GM03348 (cell line): ENCODE measurements at regions not wholly inside any gene's neighbourhood (a gene's known extent, or its start where the extent isn't known, plus 50 kb on each side); places are given as distances from the start of the nearest gene placed in this dataset.
"Not testable (repeated sequence)": the region's sequence is repeated elsewhere in the genome, so short reads cannot be mapped to it uniquely, and the experiment has no call there.

Source experiments
- DNase-seq: peaks from one replicate; pipeline ENCODE4 v3.0.0; 2012; ENCODE audit warnings: low spot score

DNA sequence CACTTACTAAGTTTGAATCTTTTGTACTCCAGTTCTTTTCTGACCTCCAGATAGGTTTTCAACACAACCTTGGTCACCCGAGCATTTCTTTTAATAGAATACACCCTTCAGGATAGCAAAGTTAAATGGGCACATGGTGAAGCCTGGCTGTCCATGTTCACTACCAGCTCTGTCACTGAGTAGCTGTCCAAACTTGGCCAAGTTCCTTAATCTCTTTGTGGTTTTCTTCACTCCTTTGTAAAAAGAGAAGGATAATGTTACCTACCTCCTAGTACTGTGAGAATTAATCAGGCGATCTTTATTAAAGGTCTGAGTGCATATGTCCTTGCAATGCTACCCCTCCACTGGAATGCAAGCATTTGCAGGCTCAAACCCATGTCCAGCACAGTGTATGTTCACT, 128.1 kb upstream of the PTPRZ1 start:
- no peak for DNase-seq

DNA sequence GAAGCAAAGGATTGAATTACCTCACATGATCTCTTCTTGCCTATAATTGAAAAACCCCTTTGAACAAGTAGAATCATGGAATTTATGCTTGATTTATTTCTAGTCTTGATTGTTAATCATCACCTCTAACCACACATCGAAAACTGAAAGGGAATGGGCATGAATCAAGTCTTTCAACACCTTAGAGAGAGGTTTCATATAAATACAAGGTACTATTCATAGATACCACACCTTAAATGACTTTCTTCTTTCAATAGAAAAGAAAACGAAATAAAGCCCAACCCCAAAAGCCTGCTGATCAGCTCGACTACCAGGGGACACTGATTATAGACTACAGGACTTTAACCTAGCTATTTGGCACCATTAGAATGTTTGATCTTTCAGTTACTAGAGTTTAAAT, 128.6 kb upstream of the PTPRZ1 start:
- DNase-seq, result no peak

DNA sequence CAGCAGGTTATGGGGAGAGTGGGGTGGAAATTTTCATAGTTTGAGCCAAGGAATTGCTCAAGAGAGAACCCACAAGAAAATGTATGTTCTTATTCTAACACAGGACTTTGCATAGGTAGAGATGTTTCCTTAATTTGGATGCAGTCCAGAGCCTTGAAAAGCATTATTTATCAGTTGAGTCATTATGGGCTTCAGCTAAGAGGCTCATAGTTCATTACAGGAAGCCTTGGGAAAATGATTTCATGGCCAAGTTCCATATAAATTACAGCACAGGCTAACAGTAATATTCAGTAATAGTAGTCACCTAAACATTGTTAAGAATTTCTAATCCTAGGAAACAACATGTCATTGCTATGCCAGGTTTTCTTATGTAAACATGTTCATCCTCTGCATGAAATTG, 131.1 kb upstream of the PTPRZ1 start:
- no peak for DNase-seq

DNA sequence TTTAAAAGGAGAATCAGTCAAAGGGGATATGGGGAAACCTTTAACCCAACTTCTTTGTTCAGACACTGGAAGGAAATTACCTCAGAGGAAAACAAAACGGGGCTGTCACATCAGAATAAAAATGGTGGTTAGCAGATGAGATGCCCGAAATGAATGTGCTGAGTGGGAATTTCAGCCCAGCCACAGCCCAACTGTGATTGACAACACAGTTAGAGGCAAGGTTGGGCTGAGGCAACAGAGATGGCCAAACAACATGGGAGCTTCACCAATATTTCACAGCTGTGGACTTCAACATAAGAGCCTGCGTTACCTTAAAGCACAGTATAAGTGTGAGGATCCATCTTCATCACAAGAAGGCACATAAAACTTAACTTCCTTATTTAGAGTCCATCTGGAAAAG, 133.5 kb upstream of the PTPRZ1 start:
- no peak for DNase-seq

DNA sequence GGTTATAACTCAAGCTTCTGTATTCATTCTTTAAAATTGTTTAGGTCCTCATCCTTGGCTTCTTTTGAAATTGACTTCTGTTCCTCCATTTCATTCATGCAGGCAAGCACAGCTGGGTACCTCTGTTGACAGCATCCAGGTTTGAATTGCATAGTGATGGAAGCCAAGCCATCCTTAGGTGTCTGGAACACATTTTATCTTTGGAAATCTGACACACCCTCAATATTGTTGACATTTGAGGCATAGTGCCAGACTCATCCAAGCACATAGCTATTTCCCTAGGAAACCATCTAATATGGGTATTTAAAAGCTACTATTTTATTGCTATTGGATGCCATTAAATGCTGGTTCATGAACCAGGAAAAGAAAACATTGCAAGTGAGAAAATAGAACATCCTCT, 142.1 kb upstream of the PTPRZ1 start:
- DNase-seq, result no peak

DNA sequence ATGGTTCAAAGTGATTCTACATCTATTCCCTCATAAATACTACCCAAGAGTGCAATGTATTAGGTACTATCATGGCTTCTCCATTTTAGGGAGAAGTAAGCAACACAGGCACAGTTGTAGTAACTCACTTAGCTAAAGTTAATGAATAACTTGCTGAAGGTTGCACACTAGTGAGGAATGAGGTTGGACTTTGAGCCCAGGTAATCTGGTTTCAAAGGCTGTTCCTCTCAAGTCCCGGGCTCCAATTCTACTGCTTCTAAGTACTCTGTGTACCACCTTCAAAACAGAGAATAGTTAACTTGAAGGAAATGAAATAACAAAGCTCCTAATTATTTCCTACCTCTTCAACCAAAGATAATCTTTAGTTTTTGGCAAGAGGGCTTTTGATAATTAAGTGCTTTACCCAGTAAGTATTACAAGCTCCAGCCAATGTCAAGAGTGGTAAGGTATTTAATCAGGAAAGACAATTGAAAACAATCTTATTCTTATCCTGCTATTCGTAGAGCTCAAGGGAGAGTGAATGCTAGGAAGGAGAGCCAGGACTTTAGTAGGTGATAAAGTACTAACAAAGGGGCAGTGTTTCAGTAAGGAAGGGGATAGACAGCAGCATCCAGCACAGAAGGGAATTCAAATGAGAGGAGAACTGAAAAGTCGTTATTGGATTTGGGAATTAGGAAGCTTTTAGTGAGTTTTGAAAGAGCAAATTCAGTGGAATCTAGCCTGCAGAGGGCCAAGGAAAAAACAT, 158.2 kb upstream of the PTPRZ1 start:
- DNase-seq, result no peak

DNA sequence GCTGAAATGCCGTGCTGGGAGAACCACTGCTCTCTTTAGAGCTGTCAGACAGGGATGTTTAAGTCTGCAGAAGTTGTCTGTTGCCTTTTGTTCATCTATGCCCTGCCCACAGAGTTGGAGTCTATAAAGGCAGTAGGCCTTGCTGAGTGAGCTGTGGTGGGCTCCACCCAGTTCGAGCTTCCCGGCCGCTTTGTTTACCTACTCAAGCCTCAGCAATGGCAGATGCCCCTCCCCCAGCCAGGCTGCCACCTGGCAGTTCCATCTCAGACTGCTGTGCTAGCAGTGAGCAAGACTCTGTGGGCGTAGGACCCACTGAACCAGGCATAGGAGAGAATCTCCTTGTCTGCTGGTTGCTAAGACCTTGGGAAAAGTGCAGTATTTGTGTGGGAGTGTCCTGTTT, 160.0 kb upstream of the PTPRZ1 start:
- DNase-seq, result not testable (repeated sequence)

DNA sequence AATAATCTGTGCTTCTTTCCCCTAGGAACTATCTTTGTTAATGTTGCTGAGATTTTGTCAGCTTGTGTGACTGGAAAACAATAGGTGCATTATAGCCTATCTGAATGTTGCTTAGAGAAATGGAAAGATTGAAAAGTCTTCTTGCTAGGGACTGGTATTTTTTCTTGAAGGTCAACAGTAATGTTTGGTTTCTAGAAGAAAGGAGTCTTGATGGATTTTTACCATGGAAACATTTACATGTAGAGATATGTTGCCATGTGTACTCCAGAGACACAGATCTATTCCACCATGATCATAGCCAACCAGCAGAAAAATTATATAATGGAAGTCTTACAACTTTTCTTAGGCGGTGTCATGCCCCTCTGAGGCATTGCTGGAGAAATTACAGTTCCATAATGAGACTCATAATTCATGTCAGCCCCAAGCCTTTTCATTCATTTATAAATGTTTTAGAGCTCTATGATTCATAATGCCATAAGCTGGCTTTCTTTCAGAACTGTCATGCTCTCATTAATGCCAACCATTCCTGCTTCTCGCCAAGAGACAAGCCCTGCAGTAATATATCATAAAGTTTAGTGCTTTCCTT, 175.1 kb upstream of the PTPRZ1 start:
- no peak for DNase-seq

DNA sequence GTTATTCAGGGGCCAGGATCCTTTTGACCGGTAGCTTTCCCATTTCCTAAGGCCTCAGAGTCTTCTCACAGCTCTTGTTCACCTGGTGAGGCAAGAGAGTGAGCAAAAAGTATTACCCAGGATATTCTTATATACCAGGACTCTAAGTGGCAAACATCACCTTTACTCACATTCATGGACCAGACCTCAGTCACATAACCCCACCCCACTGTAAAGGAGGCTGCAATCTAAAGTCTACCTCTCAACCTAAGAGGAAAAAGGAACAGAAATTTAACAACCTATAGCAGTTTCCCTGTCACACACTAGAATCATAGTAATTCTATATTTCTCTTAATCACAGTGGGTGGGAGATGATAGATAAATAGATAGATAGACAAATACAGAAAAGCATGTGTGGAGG, 176.0 kb upstream of the PTPRZ1 start:
- DNase-seq, result no peak

DNA sequence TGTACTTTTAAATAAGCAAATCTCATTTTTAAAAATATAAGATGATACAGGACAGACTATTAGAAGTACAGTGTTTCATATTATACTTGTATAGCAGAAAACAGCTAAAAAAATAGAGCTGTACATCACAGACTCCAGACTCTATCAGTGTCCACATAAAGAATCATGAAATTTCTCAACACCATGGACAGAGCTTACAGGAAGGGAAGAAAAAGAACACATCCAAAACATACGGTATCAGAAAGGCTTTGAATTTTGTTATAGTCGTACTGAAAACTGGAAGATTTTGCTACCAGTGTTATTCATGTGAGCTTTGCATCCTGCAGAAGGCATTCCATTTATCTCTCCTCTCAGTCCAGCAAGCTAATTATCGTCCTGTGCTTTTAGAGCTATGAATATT, 183.2 kb upstream of the PTPRZ1 start:
- DNase-seq, result no peak

DNA sequence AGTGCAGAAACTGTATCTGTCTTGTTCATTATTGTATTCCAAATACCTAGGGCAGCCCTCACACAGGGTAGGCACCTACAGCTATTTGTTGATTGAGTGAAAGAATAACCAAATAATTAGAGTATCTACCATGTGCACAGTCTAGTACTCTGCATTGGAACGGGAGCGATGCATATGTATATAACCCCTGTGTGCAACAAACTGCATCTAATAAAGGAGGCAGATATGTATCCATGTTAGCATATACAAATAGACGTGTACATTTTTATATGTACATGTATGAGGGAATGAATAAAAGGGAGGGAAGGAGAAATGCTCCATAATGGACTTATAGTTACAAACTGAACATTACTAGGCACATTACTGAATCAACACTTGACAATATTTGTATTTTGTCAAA, 191.3 kb upstream of the PTPRZ1 start:
- DNase-seq, result no peak

DNA sequence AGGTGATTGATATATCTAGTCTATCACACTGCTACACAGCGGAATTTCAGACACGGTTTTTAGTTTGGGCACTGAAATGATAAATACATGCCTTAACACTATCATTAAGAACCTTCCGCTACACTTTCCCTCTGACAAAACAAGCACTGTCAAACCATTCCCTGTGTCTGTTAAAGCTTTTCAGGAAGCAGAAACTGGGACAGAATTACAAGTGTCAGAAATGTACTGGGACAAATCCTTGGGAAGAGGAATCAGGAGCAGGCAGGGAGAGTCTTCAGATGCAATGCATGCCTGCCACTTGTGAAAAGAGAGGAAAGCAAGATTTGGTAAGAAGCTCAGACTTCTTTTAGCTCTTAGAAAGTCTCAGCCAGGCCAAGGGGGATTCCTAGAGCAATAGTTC, 196.8 kb upstream of the PTPRZ1 start:
- DNase-seq, result no peak

DNA sequence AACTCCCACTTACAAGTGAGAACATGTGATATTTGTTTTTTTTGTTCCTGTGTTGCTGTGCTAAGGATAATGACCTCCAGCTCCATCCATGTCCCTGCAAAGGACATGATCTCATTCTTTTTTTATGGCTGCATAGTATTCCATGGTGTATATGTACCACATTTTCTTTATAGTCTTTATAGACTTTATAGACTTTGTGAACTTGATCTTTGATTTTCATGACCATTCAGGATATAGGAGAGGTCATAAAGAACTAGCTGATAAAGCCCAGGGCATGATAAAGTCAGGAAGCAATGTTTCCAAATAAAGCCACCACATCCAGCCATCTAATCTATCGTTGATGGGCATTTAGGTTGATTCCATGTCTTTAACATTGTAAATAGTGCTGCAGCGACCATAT, 198.5 kb upstream of the PTPRZ1 start:
- DNase-seq, result not testable (repeated sequence)

DNA sequence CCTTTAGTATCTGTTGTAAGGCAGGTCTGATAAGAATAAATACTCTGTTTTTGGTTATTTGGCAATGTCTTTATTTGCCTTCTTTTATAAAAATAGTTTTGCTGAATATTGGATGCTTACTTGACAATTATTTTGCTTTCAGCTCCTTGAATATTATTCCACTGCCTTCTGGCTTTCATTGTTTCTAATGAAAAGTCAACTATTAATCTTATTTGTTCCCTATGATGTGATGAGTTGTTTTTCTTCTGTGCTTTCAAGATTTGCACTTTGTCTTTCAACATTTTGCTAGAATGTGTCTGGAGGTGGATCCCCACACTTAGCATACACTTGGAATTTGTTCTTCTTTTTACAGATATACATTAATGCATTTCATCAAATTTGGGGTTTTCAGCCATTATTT, 203.8 kb upstream of the PTPRZ1 start:
- no peak for DNase-seq

DNA sequence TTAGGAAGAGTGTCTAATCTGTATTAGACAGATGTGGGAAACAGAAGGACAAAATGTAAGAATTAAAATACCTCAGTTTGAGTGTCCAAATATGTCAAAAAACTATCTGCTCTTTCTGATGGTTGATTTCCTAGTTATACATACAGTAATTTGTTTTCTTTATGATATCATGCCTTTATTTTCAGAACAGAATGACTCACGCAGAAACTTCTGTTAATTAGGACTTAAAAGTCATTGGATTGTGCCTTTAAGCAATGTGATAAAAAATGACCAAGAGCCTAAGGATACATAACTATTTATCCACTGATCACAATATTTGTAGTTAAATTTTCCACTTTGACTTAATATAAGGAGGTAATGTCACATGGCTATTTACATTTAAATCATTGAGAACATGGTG, 206.7 kb upstream of the PTPRZ1 start:
- DNase-seq, result no peak

DNA sequence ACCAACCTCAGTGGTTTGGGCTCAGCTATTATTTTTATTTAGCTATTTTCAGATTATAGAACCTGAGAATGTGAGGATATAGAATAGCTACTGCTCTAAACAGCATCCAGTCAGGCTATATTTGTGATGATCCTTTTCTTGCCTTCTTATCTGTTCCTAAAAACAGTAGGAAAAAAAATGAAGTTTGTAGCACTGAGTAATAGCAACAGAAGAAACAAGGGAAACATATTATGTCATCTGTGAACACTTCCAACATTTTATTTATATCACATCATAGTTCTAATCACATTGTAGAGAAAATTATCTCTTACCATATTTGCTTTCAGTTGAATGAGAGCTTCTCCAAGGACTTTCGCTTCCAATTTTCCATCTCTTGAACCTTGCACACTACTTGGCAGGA, 229.6 kb upstream of the PTPRZ1 start:
- no peak for DNase-seq

DNA sequence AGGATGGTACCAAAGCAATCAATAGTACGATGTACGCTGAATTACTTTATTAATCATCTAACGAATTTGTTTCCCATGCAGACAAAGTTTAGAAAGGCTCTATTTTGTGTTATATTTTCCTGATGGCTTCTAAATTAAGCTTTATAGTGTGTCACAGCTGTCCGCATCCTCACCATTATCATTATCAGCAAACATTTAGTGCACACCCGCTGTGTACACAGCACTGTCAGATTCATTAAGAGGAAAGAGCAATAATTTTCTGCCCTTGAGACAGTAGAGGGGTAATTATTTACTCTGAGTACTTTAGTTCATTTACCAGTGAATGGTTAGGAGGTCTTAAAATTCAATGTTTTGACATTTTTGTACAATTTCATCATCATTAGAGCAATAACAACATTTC, 233.3 kb upstream of the PTPRZ1 start:
- no peak for DNase-seq

DNA sequence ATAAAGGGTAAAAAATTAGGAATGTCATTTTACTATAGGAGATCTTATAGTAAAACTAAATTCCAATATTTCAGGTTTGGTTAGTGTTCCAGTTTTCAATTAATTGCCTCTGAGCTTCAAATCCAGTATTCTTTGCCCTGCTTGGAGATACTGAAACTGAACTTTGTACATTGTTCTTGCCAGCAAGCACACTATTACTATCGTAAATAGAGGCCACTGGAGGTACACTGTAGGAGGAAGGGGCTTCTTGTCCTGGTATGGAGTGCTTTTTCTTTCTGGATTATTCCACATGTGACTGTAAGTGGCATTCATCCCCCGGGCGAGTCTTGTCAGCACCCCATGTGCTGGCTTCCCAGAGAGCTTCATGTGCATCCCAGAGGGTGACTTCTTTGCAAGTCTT, 234.7 kb upstream of the PTPRZ1 start:
- no peak for DNase-seq

DNA sequence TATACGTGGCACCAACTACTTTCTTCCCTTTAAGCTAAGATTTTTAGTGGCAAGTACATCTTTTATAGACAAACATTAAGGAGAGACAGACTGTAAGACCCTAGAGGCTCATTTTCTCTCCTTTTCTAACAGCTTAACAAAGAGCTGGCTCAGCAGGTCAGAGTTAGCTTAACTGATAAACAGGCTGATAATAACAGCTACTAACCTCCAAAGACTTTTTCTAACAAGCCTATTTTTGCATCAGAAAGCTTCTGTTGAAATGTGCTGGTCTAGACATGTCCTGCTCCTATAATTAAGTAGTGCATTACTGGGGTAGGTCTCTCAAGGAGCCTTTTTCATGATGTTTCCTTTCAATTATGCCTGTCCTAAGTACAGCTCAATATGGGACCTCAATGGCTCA, 238.2 kb upstream of the FAM3C start:
- DNase-seq, result no peak

DNA sequence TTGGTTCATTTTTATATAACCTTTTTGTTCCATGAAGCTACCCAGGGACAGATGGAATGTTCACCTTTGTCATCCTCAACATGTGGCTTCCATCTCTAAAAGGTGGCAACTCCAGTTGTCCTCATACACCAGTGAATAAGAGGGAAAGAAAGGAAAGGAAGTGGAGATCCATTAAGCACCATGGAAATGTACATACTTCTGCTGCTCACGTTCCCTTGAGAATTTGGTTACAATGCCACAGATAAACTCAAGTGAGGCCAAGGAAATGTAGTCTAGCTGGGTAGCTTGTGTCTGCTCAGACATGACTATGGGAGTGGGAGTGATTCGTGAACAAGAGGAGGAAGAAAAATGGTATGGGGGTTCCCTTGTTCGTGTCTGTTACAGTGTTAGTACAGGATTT, 237.1 kb upstream of the FAM3C start:
- DNase-seq, result no peak

DNA sequence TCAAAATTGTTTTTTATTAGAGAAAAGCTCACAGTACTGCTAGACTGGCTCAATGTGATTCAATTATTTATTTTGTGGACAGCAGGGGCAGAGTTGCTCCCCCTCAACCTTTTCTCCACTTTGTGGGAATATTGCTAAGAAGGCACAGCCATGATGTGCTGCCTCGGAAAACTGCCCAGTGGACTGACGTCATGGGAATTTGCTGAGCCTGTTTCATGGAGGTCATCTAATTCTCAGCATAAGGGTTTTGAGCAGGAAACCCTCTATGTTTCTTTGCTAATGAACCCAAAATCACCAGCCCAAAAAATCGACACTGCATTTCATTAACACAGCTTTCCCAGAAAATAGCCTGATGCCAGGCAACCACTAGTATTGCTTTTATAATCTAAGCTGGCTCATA, 228.8 kb upstream of the FAM3C start:
- no peak for DNase-seq

DNA sequence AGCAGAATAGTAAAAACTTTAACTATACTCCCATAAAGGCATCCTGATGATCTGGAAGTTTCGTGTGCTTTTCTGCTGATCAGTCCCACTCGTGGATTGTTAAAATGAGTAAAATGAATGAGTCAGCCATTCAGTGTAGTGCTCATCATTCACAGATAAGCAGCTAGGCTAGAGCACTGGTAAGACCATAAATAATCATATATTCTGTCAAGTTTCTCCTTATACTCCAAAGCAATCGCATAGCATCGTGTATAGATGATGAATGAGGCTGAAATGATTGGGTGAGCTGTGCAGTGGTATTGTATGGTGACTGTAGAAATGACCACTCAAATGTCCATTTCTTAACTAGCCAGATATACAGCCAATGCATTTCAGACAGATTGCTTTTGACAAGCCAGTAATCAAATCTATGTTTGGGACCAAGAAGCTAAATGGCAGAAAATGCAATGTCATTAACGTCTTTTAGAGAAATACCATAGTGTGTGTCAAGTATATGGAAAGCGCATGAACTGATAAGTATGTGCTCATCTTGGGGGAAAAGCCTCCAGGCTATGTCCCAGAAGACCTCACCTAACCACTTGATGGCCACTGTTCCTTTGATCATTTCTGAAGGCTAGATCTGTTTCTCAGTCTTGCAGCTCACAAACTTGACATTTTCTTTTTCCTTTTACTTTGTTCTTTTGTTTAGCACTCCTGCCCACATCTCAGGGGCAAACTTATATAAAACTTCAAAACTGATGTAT, 227.2 kb upstream of the FAM3C start:
- no peak for DNase-seq

DNA sequence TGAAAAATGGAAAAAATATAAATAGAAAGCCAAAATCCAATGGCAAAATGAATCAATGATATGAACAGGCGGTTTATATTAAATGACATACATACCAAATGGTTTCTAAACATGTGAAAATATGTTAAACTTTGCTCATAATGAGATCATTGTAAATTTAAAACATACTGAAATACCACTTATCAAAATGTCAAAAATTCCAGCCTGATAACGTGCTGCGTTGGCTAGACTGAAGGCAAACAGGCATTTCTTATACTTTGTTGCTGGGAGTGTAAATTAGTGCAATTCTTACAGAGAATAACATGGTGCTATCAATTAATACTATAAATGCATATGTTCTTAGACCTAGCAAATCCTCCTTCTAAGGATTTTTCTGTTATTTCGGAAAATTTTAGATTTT, 225.8 kb upstream of the FAM3C start:
- DNase-seq, result no peak
